ENCODE measurements at regions not wholly inside any gene's neighbourhood (a gene's known extent, or its start where the extent isn't known, plus 50 kb on each side); places are given as distances from the start of the nearest gene placed in this dataset.

GRCh38 chr16:65671071-65671470 lies 549.2 kb upstream of the CDH11 start (continued):
- TF ChIP-seq SUZ12 (IDR thresholded peaks at IDR 0.05; ENCODE audit: low read length) (no peak), SIN3A (conservative IDR thresholded peaks at IDR 0.05 in 1 of 2, IDR thresholded peaks at IDR 0.05 in 1 of 2; ENCODE audit: low read depth in 1 of 2, low read length in 2 of 2) (no peak), POU5F1 (IDR thresholded peaks at IDR 0.05; ENCODE audit: low read depth, low read length) (no peak), NRF1 (IDR thresholded peaks at IDR 0.05; ENCODE audit: low read depth, low read length) (no peak)

Measured in H1 (cell line).